B cell (primary cell): ENCODE measurements at regions not wholly inside any gene's neighbourhood (a gene's known extent, or its start where the extent isn't known, plus 50 kb on each side); places are given as distances from the start of the nearest gene placed in this dataset.

Source experiments
- EZH2 ChIP-seq: IDR thresholded peaks from 2 replicates; pipeline ENCODE4 v1.6.1; 2012; ENCODE audit warnings: borderline replicate concordance, low read depth, mild to moderate bottlenecking, moderate library complexity, low read length; ENCODE audit not compliant: insufficient read depth, poor library complexity, severe bottlenecking
- TF ChIP-seq, protein P1 (sequence below): fragments of 200-600 bp; IDR thresholded peaks from one replicate; pipeline ENCODE4 v1.8.0; 2022; ENCODE audit warnings: antibody characterized with exemption, mild to moderate bottlenecking

DNA sequence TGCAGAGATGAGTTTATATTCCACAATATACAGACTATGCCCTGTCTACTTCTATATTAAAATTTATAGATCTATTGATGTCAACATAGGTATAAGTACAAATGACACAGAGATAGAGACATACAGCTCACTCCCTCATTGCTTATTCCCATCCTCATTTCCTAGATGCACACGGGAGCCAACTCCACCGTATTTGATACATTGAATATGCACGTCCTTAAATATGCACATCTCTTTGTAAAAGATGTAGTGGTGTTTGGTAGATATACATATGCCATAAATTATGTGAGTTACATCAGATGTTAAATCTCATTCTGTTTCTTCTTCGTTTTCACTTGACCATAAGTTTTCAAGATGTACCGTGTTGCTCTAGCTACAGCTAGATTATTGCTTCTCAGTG, 179.2 kb upstream of the RAB6C start:
- TF ChIP-seq, protein P1, sequence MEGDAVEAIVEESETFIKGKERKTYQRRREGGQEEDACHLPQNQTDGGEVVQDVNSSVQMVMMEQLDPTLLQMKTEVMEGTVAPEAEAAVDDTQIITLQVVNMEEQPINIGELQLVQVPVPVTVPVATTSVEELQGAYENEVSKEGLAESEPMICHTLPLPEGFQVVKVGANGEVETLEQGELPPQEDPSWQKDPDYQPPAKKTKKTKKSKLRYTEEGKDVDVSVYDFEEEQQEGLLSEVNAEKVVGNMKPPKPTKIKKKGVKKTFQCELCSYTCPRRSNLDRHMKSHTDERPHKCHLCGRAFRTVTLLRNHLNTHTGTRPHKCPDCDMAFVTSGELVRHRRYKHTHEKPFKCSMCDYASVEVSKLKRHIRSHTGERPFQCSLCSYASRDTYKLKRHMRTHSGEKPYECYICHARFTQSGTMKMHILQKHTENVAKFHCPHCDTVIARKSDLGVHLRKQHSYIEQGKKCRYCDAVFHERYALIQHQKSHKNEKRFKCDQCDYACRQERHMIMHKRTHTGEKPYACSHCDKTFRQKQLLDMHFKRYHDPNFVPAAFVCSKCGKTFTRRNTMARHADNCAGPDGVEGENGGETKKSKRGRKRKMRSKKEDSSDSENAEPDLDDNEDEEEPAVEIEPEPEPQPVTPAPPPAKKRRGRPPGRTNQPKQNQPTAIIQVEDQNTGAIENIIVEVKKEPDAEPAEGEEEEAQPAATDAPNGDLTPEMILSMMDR, result no peak
- no peak for TF ChIP-seq EZH2
